Keratinocyte (primary cell): ENCODE measurements at regions not wholly inside any gene's neighbourhood (a gene's known extent, or its start where the extent isn't known, plus 50 kb on each side); places are given as distances from the start of the nearest gene placed in this dataset.

Experiments used
- CTCF ChIP-seq, 3 experiments: IDR thresholded peaks in 1 of 3; conservative IDR thresholded peaks in 1 of 3; optimal IDR thresholded peaks in 1 of 3; 2 replicates in 2 of 3; 3 replicates in 1 of 3; pipeline versions ENCODE3 to v1.5.1; 2011; ENCODE audit warnings: low read length in 3 of 3, mild to moderate bottlenecking in 3 of 3, moderate library complexity in 2 of 3, control low read depth in 1 of 3, inconsistent platforms in 1 of 3; ENCODE audit not compliant: insufficient read depth in 2 of 3; ENCODE audit errors: extremely low read depth in 1 of 3
- EZH2 ChIP-seq: IDR thresholded peaks from one replicate; pipeline ENCODE4 v1.6.1; 2012; ENCODE audit warnings: inconsistent platforms, mild to moderate bottlenecking, low read length, moderate library complexity

DNA sequence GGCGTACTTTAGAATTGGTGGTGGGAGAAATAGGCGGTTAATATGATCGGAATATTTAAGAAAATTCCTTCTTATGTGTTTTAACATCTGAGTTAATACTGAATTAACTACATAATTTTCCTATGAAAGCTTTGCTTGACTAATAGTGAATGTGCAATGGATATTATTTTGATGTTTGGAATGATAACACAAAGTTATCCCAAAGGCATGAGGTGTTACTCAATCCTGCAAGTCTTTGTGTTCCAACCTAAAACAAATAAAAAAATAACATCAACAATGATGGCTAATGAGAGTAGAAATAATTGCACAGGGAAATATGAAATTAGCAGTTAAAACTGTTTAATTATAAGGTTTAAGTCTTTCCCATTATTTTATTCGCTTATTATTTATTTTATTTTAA, 183.6 kb upstream of the ARSJ start:
- no peak for TF ChIP-seq CTCF (optimal IDR thresholded peaks at IDR 0.05 in 1 of 3, IDR thresholded peaks at IDR 0.05 in 1 of 3, conservative IDR thresholded peaks at IDR 0.05 in 1 of 3; ENCODE audit: extremely low read depth in 1 of 3, insufficient read depth in 2 of 3, low read length in 3 of 3)
- TF ChIP-seq EZH2, result no peak
